H9 (cell line): ENCODE measurements at regions not wholly inside any gene's neighbourhood (a gene's known extent, or its start where the extent isn't known, plus 50 kb on each side); places are given as distances from the start of the nearest gene placed in this dataset.

Source experiments
- DNase-seq: peaks from one replicate; pipeline ENCODE4 v3.0.0-alpha.2; 2017
- H2AFZ ChIP-seq: one replicate; pipeline ENCODE4 v1.6.1; 2013; ENCODE audit warnings: mild to moderate bottlenecking, low read length, control low read depth, moderate library complexity
- H2AK5ac ChIP-seq: 2 replicates; pipeline ENCODE4 v1.6.1; 2013; ENCODE audit warnings: low read length, control low read depth, mixed read lengths; ENCODE audit not compliant: insufficient read length
- H2BK120ac ChIP-seq: one replicate; pipeline ENCODE4 v1.6.1; 2013; ENCODE audit warnings: low read depth, mild to moderate bottlenecking, low read length, control low read depth, inconsistent platforms; ENCODE audit not compliant: poor library complexity, severe bottlenecking
- H2BK12ac ChIP-seq: 2 replicates; pipeline ENCODE4 v1.6.1; 2013; ENCODE audit warnings: low read length, control low read depth, mixed read lengths, low read depth; ENCODE audit not compliant: insufficient read length
- H2BK15ac ChIP-seq: 2 replicates; pipeline ENCODE4 v1.6.1; 2013; ENCODE audit warnings: low read depth, low read length, control low read depth
- H2BK20ac ChIP-seq: one replicate; pipeline ENCODE4 v1.6.1; 2013; ENCODE audit warnings: low read depth, mild to moderate bottlenecking, low read length, control low read depth, inconsistent platforms; ENCODE audit not compliant: poor library complexity, severe bottlenecking
- H2BK5ac ChIP-seq: 2 replicates; pipeline ENCODE4 v1.6.1; 2013; ENCODE audit warnings: low read length, control low read depth, mixed read lengths; ENCODE audit not compliant: insufficient read length
- H3K14ac ChIP-seq: 2 replicates; pipeline ENCODE4 v1.6.1; 2013; ENCODE audit warnings: low read length, control low read depth; ENCODE audit not compliant: insufficient read depth
- H3K18ac ChIP-seq: 2 replicates; pipeline ENCODE4 v1.6.1; 2013; ENCODE audit warnings: low read depth, mild to moderate bottlenecking, mixed read lengths, low read length, control low read depth; ENCODE audit not compliant: insufficient read length
- H3K23ac ChIP-seq: 2 replicates; pipeline ENCODE4 v1.6.1; 2013; ENCODE audit warnings: low read length, control low read depth, mixed read lengths, low read depth; ENCODE audit not compliant: insufficient read length
- H3K23me2 ChIP-seq: 2 replicates; pipeline ENCODE4 v1.6.1; 2013; ENCODE audit warnings: low read depth, mild to moderate bottlenecking, mixed read lengths, low read length, control low read depth; ENCODE audit not compliant: insufficient read length, poor library complexity, severe bottlenecking
- H3K27ac ChIP-seq: 2 replicates; pipeline ENCODE4 v1.5.1; 2013; ENCODE audit warnings: low read length, control low read depth, mixed read lengths, low read depth; ENCODE audit not compliant: insufficient read length
- H3K27me3 ChIP-seq: 2 replicates; pipeline ENCODE4 v1.6.1; 2013; ENCODE audit warnings: low read length, control low read depth, inconsistent platforms; ENCODE audit not compliant: insufficient read depth
- H3K4ac ChIP-seq: 2 replicates; pipeline ENCODE4 v1.6.1; 2013; ENCODE audit warnings: low read depth, mild to moderate bottlenecking, control low read depth, inconsistent platforms, low read length, moderate library complexity
- H3K4me1 ChIP-seq: 2 replicates; pipeline ENCODE4 v1.6.1; 2013; ENCODE audit warnings: low read length, control low read depth, inconsistent platforms; ENCODE audit not compliant: insufficient read depth
- H3K4me2 ChIP-seq: 2 replicates; pipeline ENCODE4 v1.6.1; 2013; ENCODE audit warnings: low read length, control low read depth, mixed read lengths; ENCODE audit not compliant: insufficient read length, insufficient read depth
- H3K56ac ChIP-seq: 2 replicates; pipeline ENCODE4 v1.6.1; 2013; ENCODE audit warnings: low read depth, mild to moderate bottlenecking, mixed read lengths, low read length, control low read depth; ENCODE audit not compliant: insufficient read length
- H3K79me1 ChIP-seq: 2 replicates; pipeline ENCODE4 v1.6.1; 2013; ENCODE audit warnings: low read depth, mild to moderate bottlenecking, moderate library complexity, low read length, control low read depth, inconsistent platforms; ENCODE audit not compliant: insufficient read depth, poor library complexity, severe bottlenecking
- H3K79me2 ChIP-seq: 2 replicates; pipeline ENCODE4 v1.6.1; 2013; ENCODE audit warnings: low read length, control low read depth, inconsistent platforms; ENCODE audit not compliant: insufficient read depth
- H3K9ac ChIP-seq: 2 replicates; pipeline ENCODE4 v1.6.1; 2013; ENCODE audit warnings: low read length, control low read depth, mixed read lengths; ENCODE audit not compliant: insufficient read length; ENCODE audit errors: extremely low read depth
- H3K9me3 ChIP-seq: one replicate; pipeline ENCODE4 v1.6.1; 2013; ENCODE audit warnings: low read depth, low read length, inconsistent platforms; ENCODE audit not compliant: control insufficient read depth
- H3T11ph ChIP-seq: one replicate; pipeline ENCODE4 v1.6.1; 2013; ENCODE audit warnings: mild to moderate bottlenecking, low read length, control low read depth, inconsistent platforms
- H4K20me1 ChIP-seq: one replicate; pipeline ENCODE4 v1.6.1; 2013; ENCODE audit not compliant: control insufficient read depth, insufficient read length, insufficient read depth
- H4K5ac ChIP-seq: 2 replicates; pipeline ENCODE4 v1.6.1; 2013; ENCODE audit warnings: low read depth, mild to moderate bottlenecking, mixed read lengths, low read length, control low read depth; ENCODE audit not compliant: insufficient read length
- H4K8ac ChIP-seq: replicated peaks from 2 replicates; pipeline ENCODE4 v1.6.1; 2013; ENCODE audit warnings: low read length, control low read depth, mixed read lengths, low read depth; ENCODE audit not compliant: insufficient read length
- H4K91ac ChIP-seq: 2 replicates; pipeline ENCODE4 v1.6.1; 2013; ENCODE audit warnings: low read depth, mild to moderate bottlenecking, moderate library complexity, mixed read lengths, low read length, control low read depth; ENCODE audit not compliant: insufficient read length
- H3K27ac Mint-ChIP-seq, 3 experiments: 2 replicates in 2 of 3; 3 replicates in 1 of 3; pipeline ENCODE4 v1.8.0; 2020 to 2021; ENCODE audit warnings: mixed read lengths in 3 of 3, mild to moderate bottlenecking in 1 of 3, moderate library complexity in 1 of 3
- H3K27me3 Mint-ChIP-seq: 2 replicates; pipeline ENCODE4 v1.8.0; 2021; ENCODE audit warnings: low read depth, mild to moderate bottlenecking, moderate library complexity, mixed read lengths
- H3K36me3 Mint-ChIP-seq, 3 experiments: 2 replicates in 2 of 3; 3 replicates in 1 of 3; pipeline ENCODE4 v1.8.0; 2020 to 2021; ENCODE audit warnings: low read depth in 3 of 3, mixed read lengths in 3 of 3; ENCODE audit not compliant: insufficient read depth in 1 of 3
- H3K4me1 Mint-ChIP-seq, 2 experiments: 2 replicates each; pipeline ENCODE4 v1.8.0; 2020; ENCODE audit warnings: mixed read lengths in 2 of 2
- H3K4me3 Mint-ChIP-seq, 2 experiments: 2 replicates in 1 of 2; 3 replicates in 1 of 2; pipeline ENCODE4 v1.8.0; 2020 to 2021; ENCODE audit warnings: mild to moderate bottlenecking in 2 of 2, mixed read lengths in 2 of 2, moderate library complexity in 1 of 2
- H3K9me3 Mint-ChIP-seq, 2 experiments: 2 replicates in 1 of 2; 3 replicates in 1 of 2; pipeline ENCODE4 v1.8.0; 2020; ENCODE audit warnings: mild to moderate bottlenecking in 2 of 2, mixed read lengths in 2 of 2, moderate library complexity in 1 of 2
- WGBS: extraction: QIAGEN DNeasy Blood & Tissue Kit; methylation state at CpG from one replicate; pipeline ENCODE4 v1.1.7; 2013; ENCODE audit warnings: missing lambda C conversion rate, low lambda C conversion rate, mixed read lengths; ENCODE audit not compliant: insufficient read length; ENCODE audit errors: extremely low coverage; 5-methylcytosine and 5-hydroxymethylcytosine counted together
- TF ChIP-seq, protein P1 (sequence below): fragments of 200-600 bp; sonication (generic); conservative IDR thresholded peaks from 3 replicates; pipeline ENCODE4 v1.8.0; 2021; ENCODE audit warnings: antibody characterized with exemption, mild to moderate bottlenecking

GRCh38 chr6:156427345-156427744 lies 349.8 kb upstream of the ARID1B start:
- Histone ChIP-seq H2BK120ac (no peak overlapping the region), H2BK20ac (no peak overlapping the region), H4K5ac (no peak overlapping the region), H3K9ac (no peak overlapping the region), H4K8ac (no peak overlapping the region), H3K18ac (no peak overlapping the region), H4K91ac (no peak overlapping the region), H3K79me2 (no peaks in the 10 kb centered on the region), H3K14ac (no peak overlapping the region), H2AFZ (no peak overlapping the region), H3K4me2 (no peak overlapping the region), H3K4ac (no peak overlapping the region), H4K20me1 (no peaks in the 10 kb centered on the region), H2BK15ac (no peak overlapping the region), H3K27me3 (no peaks in the 10 kb centered on the region), H2AK5ac (no peak overlapping the region), H3K4me1 (no peaks in the 10 kb centered on the region), H3K56ac (no peak overlapping the region), H3K27ac (no peak overlapping the region), H3K79me1 (no peaks in the 10 kb centered on the region), H3K9me3 (no peaks in the 10 kb centered on the region), H3T11ph (no peak overlapping the region), H3K23ac (no peak overlapping the region), H2BK5ac (no peak overlapping the region), H2BK12ac (no peak overlapping the region), H3K23me2 (no peaks in the 10 kb centered on the region)
- Mint-ChIP-seq H3K27ac (no peak overlapping the region), H3K4me3 (no peak overlapping the region), H3K27me3 (peaks cover 2% of the 10 kb centered on the region; the same call in 1 of the 2 replicates), H3K9me3 (peaks cover 11 to 13% of the 10 kb centered on the region in 2 experiments), H3K4me1 (no peaks in the 10 kb centered on the region), H3K36me3 (peaks cover 4 to 12% (median 8%) of the 10 kb centered on the region in 3 experiments)
- no peak for DNase-seq
- WGBS = no CpG with 5 or more reads among the region's 2 CpGs
- TF ChIP-seq, protein P1, sequence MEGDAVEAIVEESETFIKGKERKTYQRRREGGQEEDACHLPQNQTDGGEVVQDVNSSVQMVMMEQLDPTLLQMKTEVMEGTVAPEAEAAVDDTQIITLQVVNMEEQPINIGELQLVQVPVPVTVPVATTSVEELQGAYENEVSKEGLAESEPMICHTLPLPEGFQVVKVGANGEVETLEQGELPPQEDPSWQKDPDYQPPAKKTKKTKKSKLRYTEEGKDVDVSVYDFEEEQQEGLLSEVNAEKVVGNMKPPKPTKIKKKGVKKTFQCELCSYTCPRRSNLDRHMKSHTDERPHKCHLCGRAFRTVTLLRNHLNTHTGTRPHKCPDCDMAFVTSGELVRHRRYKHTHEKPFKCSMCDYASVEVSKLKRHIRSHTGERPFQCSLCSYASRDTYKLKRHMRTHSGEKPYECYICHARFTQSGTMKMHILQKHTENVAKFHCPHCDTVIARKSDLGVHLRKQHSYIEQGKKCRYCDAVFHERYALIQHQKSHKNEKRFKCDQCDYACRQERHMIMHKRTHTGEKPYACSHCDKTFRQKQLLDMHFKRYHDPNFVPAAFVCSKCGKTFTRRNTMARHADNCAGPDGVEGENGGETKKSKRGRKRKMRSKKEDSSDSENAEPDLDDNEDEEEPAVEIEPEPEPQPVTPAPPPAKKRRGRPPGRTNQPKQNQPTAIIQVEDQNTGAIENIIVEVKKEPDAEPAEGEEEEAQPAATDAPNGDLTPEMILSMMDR = no peak
